ENCODE measurements at regions not wholly inside any gene's neighbourhood (a gene's known extent, or its start where the extent isn't known, plus 50 kb on each side); places are given as distances from the start of the nearest gene placed in this dataset.
A peak's percentile ranks its signal among the peaks of the same experiment; 100 is the strongest.

DNA sequence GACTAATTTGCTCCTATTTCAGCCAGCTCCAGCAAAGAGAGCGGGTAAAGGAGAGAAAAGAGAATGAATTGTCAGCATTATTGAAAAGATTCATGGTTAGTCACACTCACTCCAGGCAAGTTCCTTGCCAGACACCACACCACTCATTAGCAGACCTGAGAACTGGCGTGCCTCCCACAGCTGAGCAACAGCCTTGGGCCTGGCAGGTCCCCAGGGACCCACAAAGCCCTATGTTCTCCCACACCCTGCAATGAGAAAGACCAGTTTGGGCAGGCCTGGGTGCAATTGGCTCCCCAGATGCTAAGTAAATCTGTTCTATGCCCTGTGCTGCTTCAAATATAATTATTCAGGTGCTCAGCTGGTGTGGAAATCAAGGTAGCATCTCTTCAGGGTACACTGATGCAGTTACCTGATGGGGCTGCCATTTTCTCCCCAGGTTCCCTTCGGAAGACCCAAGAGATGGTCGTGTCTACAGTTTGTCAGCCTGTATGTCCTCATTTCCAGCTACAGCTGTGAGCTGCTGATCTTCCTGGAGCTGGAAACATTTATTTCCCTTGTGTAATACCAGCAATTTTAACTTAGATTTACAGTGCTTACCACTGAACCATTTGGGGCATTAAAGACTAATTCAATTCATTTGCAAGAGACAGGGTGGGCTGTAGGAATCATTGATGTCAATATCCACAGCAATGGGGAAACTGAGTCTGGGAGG is 405.0 kb downstream of the COG6 start:
- Histone ChIP-seq H3K4me1 (peaks cover 0 to 27% (median 0%) of the 10 kb centered on the region in 9 donors), H3K36me3 (no peaks in the 10 kb centered on the region), H3K27ac (peak overlapping the region in 1 of 10 donors; percentile 3), H3K4me3 (no peak overlapping the region), H3K9me3 (no peaks in the 10 kb centered on the region), H3K27me3 (no peaks in the 10 kb centered on the region)
- 67 to 76% methylated on average over 4 of the region's 4 CpGs for WGBS, 2 donors
- TF ChIP-seq, protein P1, sequence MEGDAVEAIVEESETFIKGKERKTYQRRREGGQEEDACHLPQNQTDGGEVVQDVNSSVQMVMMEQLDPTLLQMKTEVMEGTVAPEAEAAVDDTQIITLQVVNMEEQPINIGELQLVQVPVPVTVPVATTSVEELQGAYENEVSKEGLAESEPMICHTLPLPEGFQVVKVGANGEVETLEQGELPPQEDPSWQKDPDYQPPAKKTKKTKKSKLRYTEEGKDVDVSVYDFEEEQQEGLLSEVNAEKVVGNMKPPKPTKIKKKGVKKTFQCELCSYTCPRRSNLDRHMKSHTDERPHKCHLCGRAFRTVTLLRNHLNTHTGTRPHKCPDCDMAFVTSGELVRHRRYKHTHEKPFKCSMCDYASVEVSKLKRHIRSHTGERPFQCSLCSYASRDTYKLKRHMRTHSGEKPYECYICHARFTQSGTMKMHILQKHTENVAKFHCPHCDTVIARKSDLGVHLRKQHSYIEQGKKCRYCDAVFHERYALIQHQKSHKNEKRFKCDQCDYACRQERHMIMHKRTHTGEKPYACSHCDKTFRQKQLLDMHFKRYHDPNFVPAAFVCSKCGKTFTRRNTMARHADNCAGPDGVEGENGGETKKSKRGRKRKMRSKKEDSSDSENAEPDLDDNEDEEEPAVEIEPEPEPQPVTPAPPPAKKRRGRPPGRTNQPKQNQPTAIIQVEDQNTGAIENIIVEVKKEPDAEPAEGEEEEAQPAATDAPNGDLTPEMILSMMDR (IDR thresholded peaks at IDR 0.05) = no peak
- peak in 1 of 2 donors; percentile 22 for DNase-seq
- peak in 7 of 8 donors; percentile 6 to 78 (median 51) for ATAC-seq
- intact Hi-C loops (cut with DNase I) = loop anchor here in 3 of 10 donors (10.0 kb wide), 3 partner anchors 116 to 494 kb away; no protein-coding TSS in a partner anchor

DNA sequence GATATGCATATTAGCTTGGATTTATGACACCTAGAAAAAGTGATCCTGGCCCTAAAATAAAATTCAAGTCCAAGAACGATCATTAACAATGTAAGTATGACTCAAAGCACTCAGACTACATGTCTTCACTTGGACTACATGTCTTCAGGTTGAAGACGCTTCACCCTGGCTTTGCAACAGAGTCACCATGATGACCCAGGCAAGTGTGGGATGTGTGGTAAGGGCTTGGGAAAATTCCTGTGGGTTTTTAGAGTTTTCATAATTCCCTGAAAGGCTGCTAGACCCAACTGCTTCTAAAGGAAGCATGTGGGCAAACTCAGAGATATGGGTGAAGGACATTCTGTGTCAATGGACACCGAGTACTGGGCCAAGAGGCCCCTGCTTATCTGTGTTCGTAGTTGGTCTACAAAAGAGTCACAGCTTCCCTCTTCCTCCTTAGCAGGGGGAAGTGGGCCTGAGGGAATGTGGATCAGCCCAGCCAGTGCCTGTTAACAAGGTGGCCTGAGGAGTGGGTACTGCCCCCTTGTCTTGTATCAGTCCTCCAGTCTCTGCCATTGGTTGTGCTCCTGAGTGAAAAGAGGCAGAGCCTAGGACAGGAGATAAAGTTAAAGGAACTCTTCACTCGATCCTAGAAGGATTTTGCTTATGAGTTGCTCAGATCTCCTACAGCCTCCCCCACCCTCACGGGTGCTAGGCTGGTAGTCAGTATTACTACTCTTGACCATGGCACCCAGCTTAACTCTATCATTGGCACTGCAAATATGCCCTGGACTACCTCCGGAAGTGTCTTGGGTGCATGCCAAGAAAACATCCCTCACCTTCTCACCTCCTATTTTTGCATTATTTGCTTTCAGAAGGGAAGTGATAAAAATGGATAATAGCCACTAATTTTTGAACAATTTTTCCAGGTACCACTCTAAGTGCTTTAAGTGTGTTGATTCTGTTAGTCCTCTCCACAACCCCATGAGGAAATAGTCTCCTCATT is 406.3 kb downstream of the COG6 start:
- TF ChIP-seq, protein P1 (IDR thresholded peaks at IDR 0.05) = no peak
- no peaks in the 10 kb centered on the region for H3K27me3 ChIP-seq
- 71 to 73% methylated on average over 7 of the region's 7 CpGs for WGBS, 2 donors
- DNase-seq (no peak), ATAC-seq (peak in 2 of 8 donors; percentile 20 to 24)
- peaks cover 0 to 27% (median 0%) of the 10 kb centered on the region in 9 donors for H3K4me1 ChIP-seq
- H3K36me3 ChIP-seq = no peaks in the 10 kb centered on the region
- H3K27ac ChIP-seq = no peak overlapping the region
- no peaks in the 10 kb centered on the region for H3K9me3 ChIP-seq
- intact Hi-C loops (cut with DNase I) = loop anchor here in 3 of 10 donors (10.0 kb wide), 3 partner anchors 117 to 493 kb away; no protein-coding TSS in a partner anchor
- no peak overlapping the region for H3K4me3 ChIP-seq

DNA sequence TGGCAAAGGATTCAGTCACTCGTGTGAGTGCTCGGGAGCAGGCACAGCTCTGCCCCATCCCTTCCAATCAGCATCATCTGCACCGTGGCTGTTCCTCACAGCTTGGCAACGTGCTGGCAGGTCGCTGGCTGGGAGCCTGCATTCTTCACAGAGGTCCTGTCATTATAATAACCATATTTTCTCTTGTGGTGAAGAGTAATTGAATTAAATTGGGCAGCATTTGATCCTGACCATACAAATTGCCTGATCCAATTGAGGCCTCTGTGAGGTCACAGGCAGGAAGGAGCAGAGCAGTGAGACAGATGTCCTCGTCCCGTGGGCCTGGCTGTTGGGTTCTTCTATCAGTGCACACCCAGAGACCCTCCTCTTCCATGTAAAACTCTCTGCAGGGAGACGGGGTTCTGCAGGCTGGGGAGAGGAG is 407.8 kb downstream of the COG6 start:
- Histone ChIP-seq H3K36me3 (no peaks in the 10 kb centered on the region), H3K27ac (no peak overlapping the region), H3K4me3 (no peak overlapping the region), H3K27me3 (no peaks in the 10 kb centered on the region), H3K4me1 (peaks cover 0 to 27% (median 0%) of the 10 kb centered on the region in 9 donors), H3K9me3 (no peaks in the 10 kb centered on the region)
- ATAC-seq = peak in 1 of 8 donors; percentile 27
- TF ChIP-seq, protein P1 (IDR thresholded peaks at IDR 0.05) = no peak
- DNase-seq = no peak
- intact Hi-C loops (cut with DNase I) = loop anchor here in 3 of 10 donors (10.0 kb wide), 3 partner anchors 118 to 492 kb away; no protein-coding TSS in a partner anchor
- WGBS, 2 donors = 43 to 54% methylated on average over 8 of the region's 8 CpGs

DNA sequence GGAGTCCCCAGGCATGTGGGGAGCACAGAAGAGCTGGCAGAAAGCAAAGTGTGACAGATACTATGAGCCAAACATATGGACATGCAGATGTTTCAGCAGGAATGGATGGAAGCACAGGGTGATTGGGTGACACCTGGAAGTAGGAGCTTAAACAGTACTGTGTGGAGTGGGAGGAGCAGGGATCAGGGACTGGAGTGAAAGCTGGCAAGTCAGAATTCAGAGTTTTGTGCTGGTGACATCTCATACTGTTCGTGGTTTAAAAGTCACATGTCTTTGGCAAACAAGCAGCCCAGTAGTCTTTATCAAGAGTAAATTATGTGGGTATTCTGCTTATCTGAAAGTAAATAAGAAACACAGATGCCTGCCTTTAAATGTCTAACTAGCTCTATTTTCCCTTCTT is 408.2 kb downstream of the COG6 start:
- no peak overlapping the region for H3K27ac ChIP-seq
- WGBS, 2 donors = 47 to 53% methylated on average over 1 of the region's 1 CpG
- no peaks in the 10 kb centered on the region for H3K27me3 ChIP-seq
- H3K4me1 ChIP-seq = peaks cover 0 to 27% (median 0%) of the 10 kb centered on the region in 9 donors
- intact Hi-C loops (cut with DNase I) = loop anchor here in 3 of 10 donors (10.0 kb wide), 3 partner anchors 119 to 491 kb away; no protein-coding TSS in a partner anchor
- peak in 1 of 8 donors; percentile 15 for ATAC-seq
- TF ChIP-seq, protein P1 (IDR thresholded peaks at IDR 0.05) = no peak
- no peak overlapping the region for H3K4me3 ChIP-seq
- no peaks in the 10 kb centered on the region for H3K9me3 ChIP-seq
- no peaks in the 10 kb centered on the region for H3K36me3 ChIP-seq
- no peak for DNase-seq

Measured in heart right ventricle (tissue), 16 donors.